ENCODE measurements at regions not wholly inside any gene's neighbourhood (a gene's known extent, or its start where the extent isn't known, plus 50 kb on each side); places are given as distances from the start of the nearest gene placed in this dataset.
A peak's percentile ranks its signal among the peaks of the same experiment; 100 is the strongest.

GRCh38 chr12:63298386-63298930 is 147.5 kb upstream of the AVPR1A start:
- no peak for TF ChIP-seq EZH2phosphoT487 (IDR thresholded peaks at IDR 0.05; ENCODE audit: insufficient read depth, low read depth)
- no peak for TF ChIP-seq EZH2 (IDR thresholded peaks at IDR 0.05; ENCODE audit: insufficient read depth, poor library complexity, severe bottlenecking)
- Histone ChIP-seq H3K4me3 (no peak overlapping the region), H3K36me3 (ENCODE audit: low read depth) (no peaks in the 10 kb centered on the region), H2AFZ (no peak overlapping the region), H3K9me2 (ENCODE audit: insufficient read depth) (no peaks in the 10 kb centered on the region), H3K27me3 (replicated peaks; ENCODE audit: insufficient read depth) (no peaks in the 10 kb centered on the region), H3K9me3 (ENCODE audit: low read depth) (no peaks in the 10 kb centered on the region), H3K4me2 (ENCODE audit: unreplicated experiment) (no peak overlapping the region), H3K27ac (no peak overlapping the region), H4K20me1 (ENCODE audit: insufficient read depth) (no peaks in the 10 kb centered on the region), H3F3A (ENCODE audit: insufficient read depth) (no peaks in the 10 kb centered on the region), H3K9ac (no peak overlapping the region), H3K4me1 (ENCODE audit: insufficient read depth) (peaks cover 8% of the 10 kb centered on the region; the same call in 1 of the 2 replicates), H3K79me2 (ENCODE audit: insufficient read depth) (no peaks in the 10 kb centered on the region)
- 39 to 42% methylated on average over 2 of the region's 2 CpGs for WGBS, 2 experiments (ENCODE audit: low coverage in 1 of 2, low lambda C conversion rate in 2 of 2, missing lambda C conversion rate in 2 of 2)
- in situ Hi-C loops (cut with MboI): no loop called here
- no peak for DNase-seq

GRCh38 chr12:63294327-63294632 is 143.3 kb upstream of the AVPR1A start:
- WGBS, 2 experiments (ENCODE audit: low coverage in 1 of 2, low lambda C conversion rate in 2 of 2, missing lambda C conversion rate in 2 of 2): 0% methylated on average over 1 of the region's 1 CpG
- in situ Hi-C loops (cut with MboI): no loop called here
- no peaks in the 10 kb centered on the region for H3K79me2 ChIP-seq (ENCODE audit: insufficient read depth)
- no peak overlapping the region for H3K9ac ChIP-seq
- H4K20me1 ChIP-seq (ENCODE audit: insufficient read depth): no peaks in the 10 kb centered on the region
- peaks cover 8% of the 10 kb centered on the region; the same call in 1 of the 2 replicates for H3K4me1 ChIP-seq (ENCODE audit: insufficient read depth)
- TF ChIP-seq EZH2phosphoT487 (IDR thresholded peaks at IDR 0.05; ENCODE audit: insufficient read depth, low read depth) (no peak), EZH2 (IDR thresholded peaks at IDR 0.05; ENCODE audit: insufficient read depth, poor library complexity, severe bottlenecking) (no peak)
- no peaks in the 10 kb centered on the region for H3K36me3 ChIP-seq (ENCODE audit: low read depth)
- no peak overlapping the region for H3K4me2 ChIP-seq (ENCODE audit: unreplicated experiment)
- no peak overlapping the region for H3K27ac ChIP-seq
- DNase-seq: peak; percentile 73
- H3K9me3 ChIP-seq (ENCODE audit: low read depth): no peaks in the 10 kb centered on the region
- no peak overlapping the region for H2AFZ ChIP-seq
- H3K27me3 ChIP-seq (replicated peaks; ENCODE audit: insufficient read depth): no peaks in the 10 kb centered on the region
- no peak overlapping the region for H3K4me3 ChIP-seq
- no peaks in the 10 kb centered on the region for H3F3A ChIP-seq (ENCODE audit: insufficient read depth)
- H3K9me2 ChIP-seq (ENCODE audit: insufficient read depth): no peaks in the 10 kb centered on the region

GRCh38 chr12:63292471-63293221 is 141.6 kb upstream of the AVPR1A start:
- Histone ChIP-seq H3K36me3 (ENCODE audit: low read depth) (no peaks in the 10 kb centered on the region), H2AFZ (no peak overlapping the region), H3K4me1 (ENCODE audit: insufficient read depth) (peaks cover 8% of the 10 kb centered on the region; the same call in 1 of the 2 replicates), H3K27ac (no peak overlapping the region), H3K9me2 (ENCODE audit: insufficient read depth) (no peaks in the 10 kb centered on the region), H3K4me2 (ENCODE audit: unreplicated experiment) (no peak overlapping the region), H3F3A (ENCODE audit: insufficient read depth) (no peaks in the 10 kb centered on the region), H3K79me2 (ENCODE audit: insufficient read depth) (no peaks in the 10 kb centered on the region), H4K20me1 (ENCODE audit: insufficient read depth) (no peaks in the 10 kb centered on the region), H3K4me3 (no peak overlapping the region), H3K9ac (no peak overlapping the region), H3K27me3 (replicated peaks; ENCODE audit: insufficient read depth) (no peaks in the 10 kb centered on the region), H3K9me3 (ENCODE audit: low read depth) (no peaks in the 10 kb centered on the region)
- TF ChIP-seq EZH2phosphoT487 (IDR thresholded peaks at IDR 0.05; ENCODE audit: insufficient read depth, low read depth) (no peak), EZH2 (IDR thresholded peaks at IDR 0.05; ENCODE audit: insufficient read depth, poor library complexity, severe bottlenecking) (no peak)
- WGBS, 2 experiments (ENCODE audit: low coverage in 1 of 2, low lambda C conversion rate in 2 of 2, missing lambda C conversion rate in 2 of 2): 21% methylated on average over 2 of the region's 2 CpGs
- no peak for DNase-seq
- in situ Hi-C loops (cut with MboI): no loop called here

- in situ Hi-C loops (cut with MboI): no loop called here
- DNase-seq: peak; percentile 51
- 8 to 16% methylated on average over 4 of the region's 4 CpGs for WGBS, 2 experiments (ENCODE audit: low coverage in 1 of 2, low lambda C conversion rate in 2 of 2, missing lambda C conversion rate in 2 of 2)
These were observed 125.8 kb upstream of the AVPR1A start for GRCh38 chr12:63276537-63277365.

More at GRCh38 chr12:63276537-63277365, 125.8 kb upstream of the AVPR1A start:
- no peaks in the 10 kb centered on the region for H3F3A ChIP-seq (ENCODE audit: insufficient read depth)
- H3K9ac ChIP-seq: no peak overlapping the region
- no peaks in the 10 kb centered on the region for H3K4me1 ChIP-seq (ENCODE audit: insufficient read depth)
- no peaks in the 10 kb centered on the region for H3K79me2 ChIP-seq (ENCODE audit: insufficient read depth)
- H4K20me1 ChIP-seq (ENCODE audit: insufficient read depth): no peaks in the 10 kb centered on the region
- no peaks in the 10 kb centered on the region for H3K36me3 ChIP-seq (ENCODE audit: low read depth)
- H3K4me3 ChIP-seq: no peak overlapping the region
- no peak overlapping the region for H3K4me2 ChIP-seq (ENCODE audit: unreplicated experiment)
- no peak overlapping the region for H2AFZ ChIP-seq
- no peaks in the 10 kb centered on the region for H3K9me2 ChIP-seq (ENCODE audit: insufficient read depth)
- TF ChIP-seq EZH2 (IDR thresholded peaks at IDR 0.05; ENCODE audit: insufficient read depth, poor library complexity, severe bottlenecking): no peak
- TF ChIP-seq EZH2phosphoT487 (IDR thresholded peaks at IDR 0.05; ENCODE audit: insufficient read depth, low read depth): no peak
- no peak overlapping the region for H3K27ac ChIP-seq
- H3K9me3 ChIP-seq (ENCODE audit: low read depth): no peaks in the 10 kb centered on the region
- H3K27me3 ChIP-seq (replicated peaks; ENCODE audit: insufficient read depth): no peaks in the 10 kb centered on the region
